Effector memory CD8-positive, alpha-beta T cell (primary cell): ENCODE measurements at regions not wholly inside any gene's neighbourhood (a gene's known extent, or its start where the extent isn't known, plus 50 kb on each side); places are given as distances from the start of the nearest gene placed in this dataset.
"Not testable (repeated sequence)": the region's sequence is repeated elsewhere in the genome, so short reads cannot be mapped to it uniquely, and the experiment has no call there.

Experiments
- ATAC-seq: fragments of 150-1000 bp; cut with Tn5 transposase; replicated peaks from 2 replicates; pipeline ENCODE4 v1.10.0; 2021; ENCODE audit warnings: mild to moderate bottlenecking, moderate library complexity
- DNase-seq, 3 experiments: peaks; one replicate each; pipeline ENCODE4 v3.0.0; 2021
- H3K27ac Mint-ChIP-seq, 2 donors: one replicate each; pipeline ENCODE4 v1.8.0; 2022; ENCODE audit warnings: mild to moderate bottlenecking in 2 of 2, mixed read lengths in 2 of 2, moderate library complexity in 2 of 2
- H3K27me3 Mint-ChIP-seq, 2 donors: one replicate each; pipeline ENCODE4 v1.8.0; 2022; ENCODE audit warnings: mixed read lengths in 2 of 2
- H3K36me3 Mint-ChIP-seq: one replicate; pipeline ENCODE4 v1.8.0; 2022; ENCODE audit warnings: mild to moderate bottlenecking, moderate library complexity, mixed read lengths; ENCODE audit not compliant: insufficient read depth
- H3K4me1 Mint-ChIP-seq, 2 donors: one replicate each; pipeline ENCODE4 v1.8.0; 2022; ENCODE audit warnings: low read depth in 2 of 2, mixed read lengths in 2 of 2
- H3K4me3 Mint-ChIP-seq, 2 donors: one replicate each; pipeline ENCODE4 v1.8.0; 2022; ENCODE audit warnings: mild to moderate bottlenecking in 2 of 2, mixed read lengths in 2 of 2, moderate library complexity in 2 of 2
- H3K9me3 Mint-ChIP-seq, 2 donors: one replicate each; pipeline ENCODE4 v1.8.0; 2022; ENCODE audit warnings: mixed read lengths in 2 of 2

DNA sequence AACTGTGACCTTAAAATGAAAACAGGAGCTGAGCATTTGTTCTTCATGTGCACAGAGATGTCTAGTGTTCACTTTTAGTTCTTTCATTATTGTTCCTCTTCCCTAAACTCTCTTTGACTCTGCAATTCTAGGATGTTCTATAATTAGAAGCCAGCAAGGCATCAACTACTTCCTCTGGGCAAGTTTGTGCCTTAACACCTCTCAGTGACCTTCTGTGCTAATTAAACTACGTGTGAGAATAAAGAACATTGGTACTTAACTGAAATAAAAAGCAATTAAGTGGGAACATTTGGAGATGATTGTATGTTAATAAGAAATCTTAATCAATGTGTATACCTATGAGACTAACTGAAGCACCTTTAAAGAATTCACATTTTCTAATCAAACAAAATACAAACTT is 242.8 kb downstream of the RASEF start:
- H3K4me3 Mint-ChIP-seq = no peak overlapping the region
- no peak for DNase-seq

DNA sequence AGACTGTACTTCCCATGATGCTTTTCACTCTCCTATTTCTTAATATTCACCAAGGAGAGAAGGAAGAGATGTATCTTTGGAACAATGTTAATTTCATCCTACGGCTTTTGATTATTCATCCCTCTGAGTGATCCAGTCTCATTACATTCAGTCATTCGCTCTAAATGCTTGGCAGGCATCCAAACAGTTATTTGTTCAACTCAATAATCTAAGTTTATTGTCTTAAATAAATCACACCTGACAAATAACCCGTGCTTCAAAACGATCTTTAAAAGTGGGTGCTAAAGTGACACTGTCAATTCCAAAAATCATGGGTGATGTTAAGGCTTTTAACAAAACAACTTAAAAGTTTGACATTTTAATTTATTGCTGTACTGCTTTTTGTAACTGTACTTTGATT is 233.1 kb downstream of the RASEF start:
- H3K36me3 Mint-ChIP-seq = no peaks in the 10 kb centered on the region
- no peak overlapping the region for H3K27ac Mint-ChIP-seq
- ATAC-seq = no peak

More for the DNA sequence above, 242.8 kb downstream of the RASEF start:
- Mint-ChIP-seq H3K9me3 (peaks cover 3 to 4% of the 10 kb centered on the region in 2 donors), H3K27me3 (no peaks in the 10 kb centered on the region), H3K4me1 (no peaks in the 10 kb centered on the region), H3K36me3 (no peaks in the 10 kb centered on the region), H3K27ac (no peak overlapping the region)
- no peak for ATAC-seq

DNA sequence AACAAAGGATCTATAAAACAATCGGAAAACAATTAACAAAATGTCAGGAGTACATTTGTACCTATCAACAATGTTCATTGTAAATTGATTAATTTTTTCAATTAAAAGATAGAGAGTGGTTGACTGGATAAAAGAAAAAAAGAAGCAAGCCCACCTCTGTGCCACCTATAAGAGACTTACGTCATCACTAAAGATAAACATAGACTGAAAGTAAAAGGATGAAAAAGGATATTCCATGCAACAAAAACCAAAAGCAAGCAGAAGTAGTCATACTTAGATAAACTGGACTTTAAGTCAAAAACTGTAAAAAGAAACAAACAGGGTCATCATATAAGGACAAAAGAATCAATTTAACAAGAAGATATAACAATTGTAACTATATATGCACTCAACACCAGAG is 197.4 kb downstream of the RASEF start:
- ATAC-seq = no peak
- H3K4me3 Mint-ChIP-seq = no peak overlapping the region
- DNase-seq = no peak
- no peaks in the 10 kb centered on the region for H3K4me1 Mint-ChIP-seq
- H3K27me3 Mint-ChIP-seq = no peaks in the 10 kb centered on the region
- H3K27ac Mint-ChIP-seq = no peak overlapping the region
- H3K36me3 Mint-ChIP-seq = no peaks in the 10 kb centered on the region
- H3K9me3 Mint-ChIP-seq = peaks cover 0 to 10% of the 10 kb centered on the region in 2 donors

More for the DNA sequence above, 233.1 kb downstream of the RASEF start:
- no peak overlapping the region for H3K4me3 Mint-ChIP-seq
- peaks cover 12 to 13% of the 10 kb centered on the region in 2 donors for H3K9me3 Mint-ChIP-seq
- no peaks in the 10 kb centered on the region for H3K4me1 Mint-ChIP-seq
- DNase-seq = no peak
- no peaks in the 10 kb centered on the region for H3K27me3 Mint-ChIP-seq

DNA sequence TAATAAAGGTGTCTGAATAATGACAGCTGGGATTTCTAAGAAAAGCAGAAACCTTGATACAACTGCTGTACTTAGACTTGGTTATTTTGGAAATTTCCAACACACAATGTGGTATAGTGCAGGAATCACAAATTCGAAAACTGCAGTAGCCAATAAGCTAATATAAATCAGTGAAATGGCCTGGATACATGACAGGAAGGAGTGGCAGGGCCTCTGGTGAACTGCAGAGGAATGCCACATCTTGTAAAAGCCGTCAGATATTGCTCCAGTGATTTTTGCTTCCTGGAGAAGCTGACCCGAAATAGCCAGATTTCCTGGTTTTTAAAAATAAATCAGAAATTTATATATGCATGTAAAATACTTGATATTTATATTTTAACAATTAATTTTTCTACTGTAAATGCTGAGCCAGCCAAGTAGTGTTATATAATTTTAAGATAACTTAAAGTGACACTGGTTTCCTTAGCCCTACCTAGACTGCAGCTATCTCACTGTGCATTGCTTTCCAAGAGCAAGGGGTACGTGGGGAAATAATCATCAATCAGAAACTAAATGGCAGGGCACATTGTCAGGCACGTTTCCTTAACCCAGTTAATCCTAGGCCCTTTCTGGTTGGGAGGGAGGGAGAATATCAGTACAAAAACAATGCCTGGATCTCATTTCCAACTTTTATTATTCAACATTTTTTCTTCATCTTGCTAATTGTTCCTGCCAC is 182.4 kb downstream of the RASEF start:
- ATAC-seq (no peak), DNase-seq (no peak)
- no peaks in the 10 kb centered on the region for H3K4me1 Mint-ChIP-seq
- no peak overlapping the region for H3K27ac Mint-ChIP-seq
- H3K4me3 Mint-ChIP-seq = no peak overlapping the region
- H3K36me3 Mint-ChIP-seq = no peaks in the 10 kb centered on the region
- peaks cover 12 to 14% of the 10 kb centered on the region in 2 donors for H3K9me3 Mint-ChIP-seq
- no peaks in the 10 kb centered on the region for H3K27me3 Mint-ChIP-seq

DNA sequence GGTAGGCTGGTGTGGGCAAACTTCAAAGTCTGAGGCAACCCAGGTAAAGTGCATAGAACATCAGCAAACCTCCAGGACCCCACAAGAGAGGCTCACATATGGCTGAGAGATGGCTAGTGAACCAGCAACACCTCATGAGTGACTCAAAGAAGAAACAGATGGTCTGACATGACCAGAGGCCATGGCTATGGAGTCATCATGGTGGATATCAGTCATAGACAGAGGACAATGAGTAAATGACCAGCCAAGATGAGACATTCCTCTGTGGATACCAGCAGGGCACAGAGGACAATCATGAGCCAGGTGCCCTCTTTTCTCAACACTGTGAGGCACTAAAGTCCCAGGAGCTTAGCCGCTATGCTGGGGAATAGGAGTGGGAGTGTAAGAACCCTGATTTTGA is 180.8 kb downstream of the RASEF start:
- Mint-ChIP-seq H3K36me3 (no peaks in the 10 kb centered on the region), H3K27ac (no peak overlapping the region), H3K4me3 (no peak overlapping the region), H3K9me3 (peaks cover 12 to 16% of the 10 kb centered on the region in 2 donors), H3K27me3 (no peaks in the 10 kb centered on the region), H3K4me1 (no peaks in the 10 kb centered on the region)
- no peak for DNase-seq
- ATAC-seq = no peak

DNA sequence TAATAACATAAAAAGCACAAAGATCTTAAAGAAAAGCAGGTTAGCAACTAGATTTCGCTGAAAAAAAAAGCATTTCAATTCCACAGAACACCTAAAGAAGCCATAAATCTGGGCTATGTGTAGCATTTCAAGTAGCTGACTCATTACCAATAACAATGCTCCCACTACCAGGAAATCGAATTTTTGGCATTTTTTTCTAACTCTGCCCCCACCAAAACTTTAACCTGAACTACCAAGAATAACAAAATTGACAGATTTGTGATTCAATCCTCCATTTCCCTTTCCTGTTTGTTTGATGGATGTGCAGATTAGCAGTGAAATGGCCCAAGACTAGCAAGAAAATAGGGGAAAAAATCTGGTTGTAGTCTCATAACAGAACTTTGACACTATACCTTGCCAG is 180.2 kb downstream of the RASEF start:
- DNase-seq (no peak), ATAC-seq (no peak)
- Mint-ChIP-seq H3K4me3 (no peak overlapping the region), H3K27me3 (no peaks in the 10 kb centered on the region), H3K27ac (no peak overlapping the region), H3K4me1 (no peaks in the 10 kb centered on the region), H3K9me3 (peaks cover 12 to 16% of the 10 kb centered on the region in 2 donors), H3K36me3 (no peaks in the 10 kb centered on the region)

DNA sequence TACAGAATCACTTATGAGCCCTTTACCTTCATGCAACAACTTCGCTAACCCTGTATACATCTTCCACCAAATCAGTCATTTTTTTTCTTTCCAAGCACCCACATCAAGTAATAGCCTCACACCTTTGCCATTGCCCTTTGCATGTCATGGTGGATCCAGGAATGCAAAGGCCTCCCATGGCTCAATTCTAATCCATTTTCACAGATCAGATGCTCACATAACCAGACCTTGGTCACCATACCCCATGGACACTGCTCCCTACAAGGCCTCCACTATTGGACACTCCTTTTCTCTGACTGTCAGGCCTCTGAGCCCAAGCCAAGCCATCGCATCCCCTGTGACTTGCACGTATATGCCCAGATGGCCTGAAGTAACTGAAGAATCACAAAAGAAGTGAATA is 179.5 kb downstream of the RASEF start:
- Mint-ChIP-seq H3K36me3 (no peaks in the 10 kb centered on the region), H3K27me3 (no peaks in the 10 kb centered on the region), H3K27ac (no peak overlapping the region), H3K9me3 (peaks cover 12 to 16% of the 10 kb centered on the region in 2 donors), H3K4me1 (no peaks in the 10 kb centered on the region), H3K4me3 (no peak overlapping the region)
- ATAC-seq (no peak), DNase-seq (no peak)

DNA sequence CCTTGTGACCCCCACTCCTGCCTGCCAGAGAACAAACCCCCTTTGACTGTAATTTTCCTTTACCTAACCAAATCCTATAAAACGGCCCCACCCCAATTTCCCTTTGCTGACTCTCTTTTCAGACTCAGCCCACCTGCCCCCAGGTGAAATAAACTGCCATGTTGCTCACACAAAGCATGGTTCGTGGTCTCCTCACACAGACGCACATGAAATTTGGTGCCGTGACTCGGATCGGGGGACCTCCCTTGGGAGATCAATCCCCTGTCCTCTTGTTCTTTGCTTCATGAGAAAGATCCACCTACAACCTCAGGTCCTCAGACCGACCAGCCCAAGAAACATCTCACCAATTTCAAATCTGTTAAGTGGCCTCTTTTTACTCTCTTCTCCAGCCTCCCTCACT is 179.0 kb downstream of the RASEF start:
- not testable (repeated sequence) for H3K4me1 Mint-ChIP-seq, H3K36me3 Mint-ChIP-seq, DNase-seq, H3K27me3 Mint-ChIP-seq, ATAC-seq, H3K27ac Mint-ChIP-seq, H3K4me3 Mint-ChIP-seq
- peaks cover 12 to 16% of the 10 kb centered on the region in 2 donors for H3K9me3 Mint-ChIP-seq

DNA sequence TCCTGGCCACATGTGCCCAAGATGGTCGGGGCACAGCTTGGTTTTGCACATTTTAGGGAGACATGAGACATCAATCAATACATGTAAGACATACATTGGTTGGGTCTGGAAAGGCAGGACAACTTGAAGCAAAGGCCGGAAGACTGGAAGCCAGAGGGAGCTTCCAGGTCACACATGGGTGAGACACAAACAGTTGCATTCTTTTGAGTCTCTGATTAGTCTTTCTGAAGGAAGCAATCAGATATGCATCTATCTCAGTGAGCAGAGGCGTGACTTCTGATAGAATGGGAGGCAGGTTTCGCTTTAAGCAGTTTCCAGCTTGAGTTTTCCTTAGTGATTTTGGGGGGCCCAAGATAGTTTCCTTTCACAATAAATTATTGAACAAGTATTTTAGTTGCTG is 172.5 kb downstream of the RASEF start:
- no peak overlapping the region for H3K27ac Mint-ChIP-seq

DNA sequence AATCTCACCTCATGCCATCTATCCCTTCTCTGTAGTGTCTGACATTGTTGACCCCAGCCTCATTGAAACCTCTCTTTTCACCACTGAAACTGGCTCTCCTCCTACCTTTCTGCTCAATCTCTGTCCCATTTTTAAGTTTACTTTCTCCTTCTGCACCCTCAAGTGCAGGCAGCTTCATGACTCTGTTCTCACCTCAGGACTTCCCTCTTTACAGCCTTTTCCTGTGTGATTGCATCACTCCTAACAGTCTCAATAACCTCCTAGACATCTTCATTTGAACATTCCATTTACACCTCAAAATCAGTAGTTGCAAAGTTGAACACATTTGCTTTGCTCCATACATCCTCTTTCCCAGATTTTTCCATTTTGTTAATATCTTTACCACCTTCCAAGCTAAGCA is 172.1 kb downstream of the RASEF start:
- H3K27me3 Mint-ChIP-seq = no peaks in the 10 kb centered on the region
- H3K36me3 Mint-ChIP-seq = no peaks in the 10 kb centered on the region
- no peak overlapping the region for H3K27ac Mint-ChIP-seq

More for the DNA sequence above, 172.5 kb downstream of the RASEF start:
- peaks cover under 1 to 3% of the 10 kb centered on the region in 2 donors for H3K9me3 Mint-ChIP-seq
- H3K4me3 Mint-ChIP-seq = no peak overlapping the region
- H3K27me3 Mint-ChIP-seq = no peaks in the 10 kb centered on the region
- H3K4me1 Mint-ChIP-seq = no peaks in the 10 kb centered on the region
- H3K36me3 Mint-ChIP-seq = no peaks in the 10 kb centered on the region
- ATAC-seq (no peak), DNase-seq (no peak)

DNA sequence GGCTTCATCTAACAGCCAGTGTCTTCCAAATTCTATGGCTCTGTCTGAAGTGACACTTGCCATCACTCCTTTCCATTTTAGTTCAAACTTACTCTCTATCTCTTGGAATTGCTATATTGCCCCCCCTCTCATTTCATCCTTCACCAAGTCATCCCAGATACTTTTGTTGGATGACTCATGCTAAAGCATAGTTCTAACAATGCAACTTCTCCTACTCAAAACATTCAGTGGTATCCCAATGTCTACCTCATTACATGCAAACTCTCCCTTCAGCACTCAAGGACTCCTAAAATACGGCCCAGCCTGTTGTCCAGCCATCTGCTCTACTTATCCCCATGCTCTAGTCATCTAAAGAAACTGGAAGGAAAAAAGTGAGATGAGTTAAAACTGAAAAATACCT is 171.6 kb downstream of the RASEF start:
- Mint-ChIP-seq H3K27ac (no peak overlapping the region), H3K27me3 (no peaks in the 10 kb centered on the region), H3K4me1 (no peaks in the 10 kb centered on the region), H3K4me3 (no peak overlapping the region), H3K36me3 (no peaks in the 10 kb centered on the region), H3K9me3 (peaks cover 2 to 3% of the 10 kb centered on the region in 2 donors)
- DNase-seq (no peak), ATAC-seq (no peak)

More for the DNA sequence above, 172.1 kb downstream of the RASEF start:
- DNase-seq (no peak), ATAC-seq (no peak)
- Mint-ChIP-seq H3K4me3 (no peak overlapping the region), H3K9me3 (no peaks in the 10 kb centered on the region), H3K4me1 (no peaks in the 10 kb centered on the region)

DNA sequence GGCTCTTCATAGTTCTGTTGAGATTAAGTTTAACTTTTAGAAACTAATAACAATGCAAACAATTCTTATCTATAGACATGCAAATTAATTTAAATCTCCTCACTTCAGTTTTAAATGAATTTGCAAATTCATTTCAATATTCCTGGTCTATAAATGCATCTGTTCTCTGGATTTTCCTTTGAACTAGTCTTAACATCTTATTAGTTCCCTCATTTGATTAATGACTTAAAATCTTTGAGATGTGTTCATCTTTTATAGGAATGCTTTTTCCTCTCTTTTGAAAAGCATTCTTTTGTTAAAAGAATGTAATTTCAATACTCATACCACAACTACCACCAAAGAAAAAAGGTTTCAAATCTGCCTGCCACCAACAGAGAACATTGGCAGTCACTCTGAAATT is 169.4 kb downstream of the RASEF start:
- Mint-ChIP-seq H3K27me3 (no peaks in the 10 kb centered on the region), H3K9me3 (peaks cover 3 to 11% of the 10 kb centered on the region in 2 donors), H3K4me1 (no peaks in the 10 kb centered on the region), H3K4me3 (no peak overlapping the region), H3K27ac (no peak overlapping the region), H3K36me3 (no peaks in the 10 kb centered on the region)
- ATAC-seq (no peak), DNase-seq (no peak)

DNA sequence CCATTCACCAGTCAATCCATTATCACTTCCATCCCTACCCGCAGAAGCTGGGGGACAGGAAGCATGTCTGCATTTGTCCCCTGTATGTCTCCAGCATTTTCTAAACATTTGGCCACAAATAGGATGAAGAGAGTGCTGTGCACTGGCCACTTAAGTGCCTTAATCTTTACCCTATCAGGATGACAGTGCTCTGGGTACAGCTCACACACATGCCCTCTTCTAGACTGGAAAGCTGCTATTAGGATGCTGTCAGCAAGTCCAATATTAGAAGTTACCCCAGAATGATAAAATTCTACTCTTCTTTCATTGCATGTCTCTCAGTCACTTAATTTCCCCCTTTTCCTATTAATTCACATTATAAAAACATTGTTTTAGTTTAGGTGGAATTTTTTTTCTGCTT is 168.4 kb downstream of the RASEF start:
- Mint-ChIP-seq H3K27me3 (no peaks in the 10 kb centered on the region), H3K9me3 (peaks cover 3 to 11% of the 10 kb centered on the region in 2 donors), H3K4me3 (no peak overlapping the region), H3K4me1 (no peaks in the 10 kb centered on the region), H3K27ac (no peak overlapping the region), H3K36me3 (no peaks in the 10 kb centered on the region)
- ATAC-seq (no peak), DNase-seq (no peak)

DNA sequence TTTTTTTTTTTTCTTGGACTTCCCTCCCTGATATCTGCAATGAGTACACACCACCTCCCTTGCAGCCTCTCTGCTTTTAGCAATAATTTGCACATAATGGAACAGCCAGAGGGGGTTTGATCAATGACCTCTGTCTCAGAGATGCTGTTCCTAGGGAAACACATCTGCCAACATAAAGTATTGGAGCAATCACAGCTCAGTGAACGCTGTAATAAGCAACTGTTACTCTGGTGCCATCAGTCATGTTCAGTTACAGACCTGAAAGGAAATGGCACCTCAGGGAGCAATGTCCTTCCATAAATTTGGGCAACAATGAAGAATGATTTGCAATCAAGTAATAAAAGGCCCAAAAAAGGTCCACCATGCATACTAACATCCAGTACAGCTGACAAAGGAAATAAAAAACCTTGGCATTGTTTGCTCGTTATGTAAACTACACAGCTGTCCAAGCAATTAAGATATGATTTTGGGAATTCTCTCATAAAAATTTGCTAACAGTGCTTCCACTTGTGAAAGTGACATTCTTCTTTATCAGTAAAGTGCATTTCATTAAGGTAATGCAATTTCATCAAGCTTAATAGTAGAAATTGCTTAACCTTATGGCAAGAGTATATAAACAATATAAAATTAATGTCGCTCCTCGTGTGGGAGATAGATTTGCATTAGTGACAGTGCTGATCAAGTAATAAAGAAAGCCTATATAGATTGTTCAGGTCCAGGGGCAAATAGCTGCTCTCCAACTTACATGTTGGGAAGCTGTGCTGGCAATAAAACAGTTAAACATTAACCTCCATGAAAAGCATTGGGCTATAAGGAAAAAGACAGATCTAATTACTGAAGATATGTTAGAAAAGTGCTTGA is 167.8 kb downstream of the RASEF start:
- no peak for DNase-seq
- H3K36me3 Mint-ChIP-seq = no peaks in the 10 kb centered on the region
- no peaks in the 10 kb centered on the region for H3K27me3 Mint-ChIP-seq
- H3K27ac Mint-ChIP-seq = no peak overlapping the region
- H3K4me1 Mint-ChIP-seq = no peaks in the 10 kb centered on the region
- no peak overlapping the region for H3K4me3 Mint-ChIP-seq
- H3K9me3 Mint-ChIP-seq = peaks cover 3 to 11% of the 10 kb centered on the region in 2 donors
- ATAC-seq = no peak
